Activated T-cell treated with anti-CD3 and anti-CD28 coated beads for 1 hour (primary cell): ENCODE measurements at regions not wholly inside any gene's neighbourhood (a gene's known extent, or its start where the extent isn't known, plus 50 kb on each side); places are given as distances from the start of the nearest gene placed in this dataset.

Source experiments
- DNase-seq: peaks from one replicate; pipeline ENCODE4 v3.0.0-alpha.2; 2020; ENCODE audit warnings: low read depth

DNA sequence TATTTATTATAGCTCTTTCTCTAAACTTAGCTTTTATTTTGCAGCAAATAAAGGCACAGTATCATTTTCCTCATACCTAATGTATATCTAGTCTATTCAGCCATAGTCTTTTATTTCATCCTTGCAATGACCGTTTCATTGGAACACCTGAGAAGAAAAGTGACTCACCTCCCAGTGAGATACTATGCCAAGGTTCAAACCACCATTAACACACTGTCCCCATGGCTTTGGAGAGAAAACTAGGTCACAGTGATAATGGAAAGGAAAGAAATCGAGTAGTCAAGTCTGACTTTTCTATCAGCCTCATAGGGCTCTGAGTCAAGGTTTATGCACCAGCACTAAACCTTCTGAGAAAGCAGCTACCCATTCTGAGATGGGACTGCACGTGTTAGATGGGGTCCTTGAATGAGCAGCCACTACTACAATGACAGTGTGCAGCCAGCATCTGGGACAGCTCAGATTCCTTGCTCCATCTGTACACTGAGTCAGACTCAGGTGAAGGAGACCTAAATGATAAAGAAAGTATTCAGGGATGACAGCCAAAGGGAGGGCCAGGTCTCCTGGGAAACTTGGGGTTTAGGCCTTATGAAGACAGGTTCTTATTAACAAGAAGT lies 971.1 kb upstream of the ACVR2A start:
- no peak for DNase-seq

DNA sequence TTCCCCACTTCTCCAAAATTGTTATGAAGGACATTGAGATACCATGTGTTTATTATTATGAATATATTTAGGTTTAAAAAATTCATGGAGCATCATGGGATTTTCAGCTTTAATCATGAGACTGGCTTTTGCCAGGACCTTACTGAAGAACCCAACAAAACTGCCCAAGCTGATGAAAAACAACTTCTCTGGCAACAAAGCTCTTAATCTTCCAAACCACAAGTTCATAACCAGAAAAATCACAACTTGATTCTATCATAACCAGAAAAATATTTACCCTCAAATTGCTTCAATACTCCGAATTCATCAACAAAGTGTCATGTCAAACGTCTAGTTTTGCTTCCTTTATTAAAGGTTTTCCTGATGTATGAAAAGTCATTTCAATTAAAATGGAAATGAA lies 971.8 kb upstream of the ACVR2A start:
- DNase-seq: no peak

DNA sequence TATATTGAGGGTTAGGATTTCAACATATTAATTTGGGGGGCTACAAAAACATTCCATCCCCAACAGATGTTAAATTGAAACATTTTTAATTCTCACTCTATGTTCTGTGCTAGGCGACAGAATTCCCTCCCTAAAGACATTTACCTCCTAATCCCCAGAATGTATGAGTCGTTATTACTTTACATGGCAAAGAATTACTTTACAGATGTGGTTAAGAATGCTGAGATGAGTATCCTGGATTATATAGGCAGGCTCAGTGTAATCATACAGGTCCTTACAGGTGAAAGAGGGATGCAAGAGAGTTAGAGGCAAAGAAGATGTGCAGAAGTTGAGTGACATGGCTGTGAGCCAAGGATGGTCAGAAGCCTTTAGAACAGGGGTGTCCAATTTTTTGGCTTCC lies 974.1 kb upstream of the ACVR2A start:
- DNase-seq: no peak

DNA sequence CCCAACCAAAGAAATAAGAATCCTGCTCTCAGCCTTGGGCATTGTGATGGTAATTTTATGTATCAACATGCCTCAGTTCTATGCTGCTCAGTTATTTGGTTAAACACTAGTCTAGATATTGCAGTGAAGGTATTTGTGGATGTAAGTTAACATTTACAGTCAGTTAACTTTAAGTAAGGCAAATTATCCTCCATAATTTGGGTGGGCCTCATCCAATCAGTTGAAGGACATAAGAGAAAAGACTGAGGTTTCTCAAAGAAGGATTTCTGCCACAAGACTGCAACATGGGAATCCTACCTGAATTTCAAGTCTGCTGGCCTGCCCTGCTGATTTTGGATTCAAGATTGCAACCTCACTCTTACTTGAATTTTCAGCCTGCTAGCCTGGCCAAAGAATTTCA lies 975.5 kb upstream of the ACVR2A start:
- DNase-seq: no peak

DNA sequence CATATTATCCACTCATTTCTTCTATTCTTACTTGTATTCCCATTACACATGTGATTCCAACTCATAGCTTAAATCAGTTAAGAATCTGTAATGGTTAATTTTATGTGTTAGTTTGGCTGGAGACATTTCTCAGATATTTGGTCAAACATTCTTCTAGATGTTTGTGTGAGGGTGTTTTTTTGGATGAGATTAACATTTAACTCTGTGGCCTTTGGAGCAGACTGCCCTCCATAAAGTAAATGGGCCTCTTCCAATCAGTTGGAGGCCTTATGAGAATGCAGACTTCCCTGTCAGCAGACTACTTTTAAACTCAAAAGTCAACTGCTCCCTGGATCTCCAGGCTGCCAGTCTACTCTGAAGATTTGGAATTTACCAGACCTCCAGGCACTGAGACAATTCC lies 976.8 kb upstream of the ACVR2A start:
- no peak for DNase-seq

DNA sequence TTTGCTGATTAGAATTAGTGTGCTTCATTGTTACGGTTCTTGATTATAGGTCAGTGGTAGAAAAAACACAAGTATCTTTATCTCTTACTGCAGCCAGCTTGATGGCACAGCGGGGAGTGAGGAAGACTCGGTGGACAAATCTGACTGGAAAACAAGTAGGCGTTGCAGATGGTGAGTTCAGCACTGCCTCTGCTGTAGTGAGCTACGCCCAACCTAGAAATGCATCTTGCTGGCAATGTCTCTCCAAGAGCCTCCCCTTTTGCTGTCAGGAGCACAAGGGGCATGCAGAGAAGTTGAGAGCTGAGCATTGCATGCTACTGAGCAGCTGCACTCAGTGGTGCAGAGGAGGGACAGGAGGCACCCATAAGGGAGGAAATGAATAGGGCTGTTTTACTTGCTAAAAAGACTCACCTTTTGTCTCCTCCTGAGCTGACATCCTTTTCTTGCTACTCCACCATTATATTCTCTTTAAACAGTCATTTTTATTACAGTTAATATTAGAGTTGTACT lies 977.3 kb upstream of the ACVR2A start:
- DNase-seq: no peak

DNA sequence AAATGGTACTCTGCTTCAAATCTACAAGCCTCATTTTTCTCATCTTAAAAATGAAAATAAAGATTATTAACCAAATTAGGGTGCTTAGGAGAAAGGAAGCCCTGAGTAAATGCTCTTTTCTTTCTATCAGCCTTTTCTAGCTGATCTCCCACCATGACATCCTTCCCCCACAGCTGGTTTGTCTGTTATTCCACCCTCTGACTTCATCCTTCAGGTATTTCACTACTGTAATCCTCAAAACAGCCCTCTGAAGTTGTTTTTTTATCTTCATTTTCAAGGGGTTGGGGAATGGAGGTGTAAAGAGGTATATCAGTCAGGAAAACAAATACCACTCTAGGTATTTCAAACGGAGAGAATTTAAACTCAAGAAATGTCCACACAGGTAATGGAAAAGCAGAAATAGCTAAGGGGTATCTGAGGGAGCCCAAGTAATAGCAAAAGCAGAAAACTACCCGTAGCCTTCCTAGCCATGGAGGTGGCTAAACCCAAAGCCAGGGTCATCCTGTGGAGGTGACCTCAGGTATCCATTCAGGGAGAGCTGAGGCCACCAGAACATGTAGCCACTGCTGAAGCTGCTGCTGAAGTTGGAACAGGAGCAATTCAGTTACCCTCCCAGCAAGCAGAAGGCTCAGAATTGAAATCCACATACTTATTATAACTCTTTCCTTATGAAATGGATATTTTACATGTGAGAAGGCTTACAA lies 990.9 kb upstream of the ACVR2A start:
- no peak for DNase-seq

DNA sequence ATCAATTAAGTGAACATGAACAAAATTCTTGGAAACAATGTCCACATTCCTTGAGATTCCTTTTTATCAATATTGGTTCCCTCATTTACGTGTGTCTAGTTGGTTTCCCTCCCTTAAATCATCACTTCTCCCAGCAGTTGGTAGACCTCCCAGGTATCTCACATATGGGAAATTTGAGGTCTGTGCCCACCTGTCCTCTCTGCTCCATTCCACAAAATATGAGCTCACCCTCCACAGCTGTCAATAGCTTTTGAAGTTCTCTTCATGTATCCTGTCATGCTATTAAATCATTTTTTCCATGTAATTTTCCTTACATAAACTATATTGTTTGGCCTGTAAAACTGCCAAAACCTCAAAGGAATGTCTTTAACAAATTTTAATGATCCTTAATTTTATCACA lies 992.2 kb upstream of the ACVR2A start:
- DNase-seq: no peak

DNA sequence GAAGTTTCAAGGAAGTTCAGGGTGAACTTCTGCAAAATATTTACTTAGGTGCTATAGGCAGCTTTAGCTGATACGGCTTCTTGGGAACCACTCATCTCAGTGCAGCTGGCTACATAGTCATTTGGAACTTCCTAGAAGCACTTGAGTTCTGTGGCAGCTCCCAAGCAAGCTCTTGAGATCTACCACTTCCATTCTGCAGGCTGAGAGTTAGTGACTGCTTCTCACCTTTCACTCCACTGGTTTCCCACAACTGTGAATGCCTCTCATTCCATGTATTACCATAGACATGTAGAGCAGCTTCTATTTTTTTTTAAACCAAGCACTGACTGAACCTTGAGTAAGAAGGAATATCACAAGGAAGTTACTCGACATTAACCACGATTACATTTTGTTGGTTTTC lies 994.1 kb upstream of the ACVR2A start:
- DNase-seq: no peak

DNA sequence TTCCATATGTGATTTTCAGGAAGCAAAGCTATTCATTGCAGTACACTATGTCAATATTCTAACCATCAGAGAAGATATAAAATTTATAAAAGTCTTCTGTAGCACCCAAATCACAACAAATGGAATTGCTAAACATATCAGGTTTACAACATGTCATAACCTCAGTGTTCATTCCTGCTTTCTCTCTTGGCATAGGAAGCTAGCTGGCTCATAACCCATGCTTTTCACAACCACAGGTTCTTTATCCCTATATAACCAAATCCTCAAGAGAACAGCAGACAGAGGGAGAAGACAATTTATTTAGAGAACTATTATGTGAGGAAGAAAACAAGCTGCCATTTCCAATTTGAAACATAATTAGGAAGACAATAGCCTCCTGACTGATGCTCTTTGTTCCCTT lies 997.0 kb upstream of the ACVR2A start:
- DNase-seq: no peak

DNA sequence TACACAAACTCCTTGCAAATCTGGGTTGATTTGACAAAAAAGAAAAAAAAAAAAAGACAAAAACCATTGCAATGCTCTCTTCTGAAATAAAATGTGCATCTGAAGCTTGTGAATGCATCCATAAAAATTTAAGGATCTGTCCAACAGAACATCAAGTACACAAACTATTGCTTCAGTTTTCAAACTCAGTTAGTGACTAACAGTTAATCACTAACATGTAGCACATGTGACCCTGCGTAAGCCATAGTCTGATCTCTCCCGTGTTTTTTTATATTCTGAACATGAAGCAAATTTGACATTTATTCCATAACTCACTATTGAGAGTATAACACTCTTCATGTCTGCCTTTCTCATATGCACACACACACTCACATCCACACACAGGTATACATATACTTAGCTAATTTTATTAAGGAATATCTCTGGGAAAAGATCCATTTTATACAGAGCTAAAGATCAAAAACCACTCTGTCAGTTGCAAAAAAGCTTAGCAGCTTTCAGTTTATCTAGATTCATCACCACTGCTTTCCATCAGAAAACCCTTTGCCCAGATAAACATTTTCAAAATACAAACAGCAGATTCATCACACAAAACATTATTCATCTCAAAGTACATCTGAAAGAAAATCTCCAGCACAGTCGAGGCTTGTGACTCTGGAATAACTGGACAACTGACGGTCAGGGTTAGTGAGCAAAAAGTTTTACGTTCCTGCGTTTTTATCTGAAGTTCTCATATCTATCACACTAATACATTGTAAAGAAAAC lies 1000.4 kb upstream of the ACVR2A start:
- DNase-seq: no peak

DNA sequence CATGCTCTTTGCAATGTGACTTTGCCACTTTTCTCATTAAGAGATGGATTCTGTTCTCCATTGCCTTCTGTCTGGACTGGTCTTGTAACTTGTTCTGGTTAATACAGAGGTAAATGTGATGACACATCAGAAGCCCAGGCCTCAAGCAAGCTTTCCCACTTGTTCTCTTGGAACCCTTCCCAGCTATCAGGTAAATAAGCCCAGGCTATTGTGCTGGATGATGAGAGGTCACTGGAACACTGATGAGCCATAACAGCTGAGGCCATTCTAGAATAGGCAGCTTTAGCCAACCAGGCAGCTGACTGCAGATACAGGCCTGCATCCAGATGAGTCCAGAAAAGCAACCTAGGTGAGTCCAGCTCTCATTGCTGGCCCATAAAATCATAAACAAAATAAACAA lies 1007.0 kb upstream of the ACVR2A start:
- no peak for DNase-seq

DNA sequence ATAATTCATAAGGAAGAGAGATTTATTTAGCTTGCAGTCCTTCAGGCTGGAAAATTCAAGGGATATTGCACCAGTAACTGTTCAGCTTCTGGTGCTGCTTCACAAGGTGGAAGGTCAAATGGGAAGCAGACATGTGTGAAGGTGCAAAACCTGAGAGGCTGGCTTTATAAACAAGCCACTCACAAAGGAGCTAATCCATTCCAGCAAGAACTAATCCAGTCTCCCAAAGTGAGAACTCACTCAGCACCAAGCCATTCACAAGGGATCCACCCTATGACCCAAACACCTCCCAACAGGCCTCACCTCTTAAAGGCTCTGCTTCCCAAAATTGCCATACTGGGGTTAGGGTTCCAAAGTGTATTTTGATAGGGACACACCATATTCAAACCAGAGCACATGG lies 1018.4 kb upstream of the ACVR2A start:
- DNase-seq: no peak

DNA sequence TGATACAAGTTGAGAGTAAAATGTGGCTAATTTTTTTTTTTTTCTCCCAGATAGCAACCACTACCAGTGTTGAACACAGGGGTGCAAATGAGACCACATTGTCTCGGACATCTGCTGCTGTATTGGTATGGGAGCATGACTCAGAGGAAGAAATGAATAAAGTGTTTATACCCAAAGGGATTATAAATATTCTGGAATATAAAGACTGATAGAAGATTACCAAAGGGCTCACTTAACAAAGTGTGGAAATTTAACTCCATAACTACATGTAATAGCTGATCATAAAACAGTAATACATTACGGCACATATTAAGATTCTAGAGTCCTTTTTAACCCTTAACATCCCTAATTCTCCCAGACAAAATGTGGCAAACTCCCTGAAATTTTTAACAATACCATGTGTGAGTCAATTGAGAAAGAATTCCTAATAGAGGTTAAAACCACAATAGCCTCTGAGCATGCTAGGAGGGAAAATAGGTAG lies 1023.0 kb upstream of the ACVR2A start:
- no peak for DNase-seq

DNA sequence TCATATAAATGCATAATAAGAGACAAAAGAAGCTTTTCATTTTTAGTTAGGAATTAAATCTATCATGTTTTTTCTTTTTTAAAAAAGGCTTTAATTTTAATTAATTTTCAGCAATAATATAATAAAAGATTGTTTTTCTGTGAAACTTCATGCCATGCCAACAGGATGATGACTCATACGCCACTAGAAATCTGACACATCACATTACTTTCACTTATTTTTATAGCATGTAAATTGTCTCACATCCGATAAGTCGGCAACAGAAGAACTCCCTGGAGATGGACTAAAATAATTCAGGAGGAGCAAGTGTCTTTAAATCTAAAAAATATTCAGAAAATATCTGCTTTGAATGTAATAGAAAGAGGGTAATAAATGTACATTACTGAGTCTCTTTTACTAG lies 1024.2 kb upstream of the ACVR2A start:
- no peak for DNase-seq

DNA sequence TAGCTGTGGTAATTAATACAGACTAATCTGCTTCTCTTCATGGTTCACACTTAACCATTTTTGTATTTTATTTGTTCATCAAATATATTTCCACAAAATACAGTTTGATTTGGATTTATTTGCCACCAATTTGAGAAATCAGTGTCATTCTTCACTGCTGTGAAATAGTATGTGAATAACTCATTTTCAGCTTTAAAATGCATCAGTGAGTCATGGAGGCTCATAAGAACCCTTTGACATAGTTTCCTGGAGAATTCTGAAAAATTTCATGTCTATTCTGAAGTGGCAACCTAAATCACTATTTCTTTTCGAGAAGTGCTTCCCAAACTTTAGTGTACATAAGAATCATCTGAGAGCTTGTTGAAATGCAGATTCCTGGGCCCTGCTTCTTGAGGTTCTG lies 1026.7 kb upstream of the ACVR2A start:
- DNase-seq: no peak

DNA sequence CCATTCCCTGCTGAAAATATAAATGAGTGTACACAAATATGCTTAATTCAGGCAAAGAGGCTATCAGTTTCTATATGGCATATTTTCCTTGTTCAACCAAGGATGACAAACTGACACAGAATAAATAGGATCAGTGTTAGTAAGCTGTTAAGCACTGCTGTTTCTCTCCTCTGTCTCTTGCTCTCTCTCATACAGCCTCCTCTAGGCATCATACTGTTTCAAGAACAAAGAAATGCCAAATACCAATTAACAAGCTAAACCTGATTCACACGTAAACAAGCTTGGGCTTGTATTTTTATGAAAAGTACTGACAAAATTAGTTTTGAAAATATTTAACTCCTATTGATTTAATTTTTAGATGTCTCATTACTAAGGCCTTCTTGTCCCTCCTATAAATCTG lies 1027.2 kb upstream of the ACVR2A start:
- DNase-seq: no peak

DNA sequence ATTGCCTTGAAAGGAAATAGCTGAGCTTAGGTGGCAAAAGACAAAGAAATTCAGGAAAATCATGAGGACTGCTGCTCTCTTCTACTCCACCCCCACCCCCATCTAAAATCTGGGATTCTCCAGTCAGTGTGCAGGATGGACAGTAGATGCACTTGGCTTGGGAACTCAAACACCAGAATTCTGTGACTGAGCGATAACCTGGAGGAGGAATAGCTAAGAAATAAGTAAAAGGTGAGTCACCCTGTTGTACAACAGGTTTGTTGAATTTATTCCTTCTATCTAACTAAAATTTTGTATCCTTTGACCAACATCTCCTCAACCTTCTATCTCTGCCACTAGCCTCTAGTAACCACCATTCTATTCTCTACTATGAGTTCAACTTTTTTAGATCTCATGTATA lies 1029.9 kb upstream of the ACVR2A start:
- no peak for DNase-seq

DNA sequence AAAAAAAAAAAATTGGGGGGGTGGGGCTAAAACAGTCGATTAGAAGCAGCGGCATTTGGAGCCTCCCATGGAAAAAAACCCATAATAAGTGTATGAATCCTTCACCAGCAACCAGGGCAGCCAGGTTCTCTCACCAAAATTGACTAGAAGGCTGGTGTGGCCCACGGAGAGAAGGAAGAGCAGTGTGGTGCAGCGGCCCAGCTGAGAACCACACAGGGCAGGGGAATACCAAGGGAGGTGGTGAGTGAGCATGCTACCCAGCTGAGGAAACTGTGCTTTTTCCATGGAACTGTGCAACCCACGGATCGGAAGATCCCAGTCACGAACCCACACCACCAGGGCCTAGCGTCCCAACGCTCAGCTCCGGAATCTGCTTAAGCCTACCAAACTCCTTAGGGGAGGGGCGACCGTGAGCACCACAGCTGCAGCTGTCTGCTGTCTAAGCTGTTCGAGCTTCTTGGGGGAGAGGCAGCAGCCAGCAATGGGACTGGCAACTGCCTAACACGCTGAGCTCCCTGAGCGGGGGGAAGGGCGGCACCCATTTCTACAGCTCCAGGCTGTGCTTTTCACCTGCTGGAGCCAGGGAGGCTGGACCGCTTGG lies 1037.2 kb upstream of the ACVR2A start:
- no peak for DNase-seq

DNA sequence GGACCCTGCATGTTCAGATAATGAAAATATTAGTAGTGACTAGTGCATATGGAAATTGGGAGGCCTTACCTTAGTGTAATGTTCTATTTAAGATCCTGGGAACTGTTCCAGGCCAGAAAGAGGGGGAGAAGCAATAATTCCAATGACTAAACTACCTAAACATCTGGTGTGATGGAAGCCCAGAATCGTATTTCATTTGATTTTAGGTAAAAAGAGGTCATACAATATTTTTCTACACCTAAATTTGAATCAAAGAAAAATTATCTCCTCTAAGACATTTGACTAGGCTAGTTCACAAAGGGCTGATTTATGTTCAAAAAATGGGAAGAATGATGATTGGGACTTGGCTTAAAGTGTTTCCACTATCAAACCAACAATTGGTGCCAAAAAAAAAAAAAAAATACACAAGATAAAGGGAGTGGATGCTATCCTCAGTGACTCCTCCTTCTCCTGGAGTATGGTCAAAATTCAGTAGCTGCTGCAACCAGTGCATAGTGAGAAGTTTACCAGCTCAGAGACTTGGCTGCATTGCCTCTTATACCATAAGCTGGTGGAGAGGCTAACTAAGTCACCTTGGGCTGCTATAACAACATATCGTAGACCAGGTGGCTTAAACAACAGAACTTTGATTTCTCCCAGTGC lies 1038.3 kb upstream of the ACVR2A start:
- DNase-seq: no peak

DNA sequence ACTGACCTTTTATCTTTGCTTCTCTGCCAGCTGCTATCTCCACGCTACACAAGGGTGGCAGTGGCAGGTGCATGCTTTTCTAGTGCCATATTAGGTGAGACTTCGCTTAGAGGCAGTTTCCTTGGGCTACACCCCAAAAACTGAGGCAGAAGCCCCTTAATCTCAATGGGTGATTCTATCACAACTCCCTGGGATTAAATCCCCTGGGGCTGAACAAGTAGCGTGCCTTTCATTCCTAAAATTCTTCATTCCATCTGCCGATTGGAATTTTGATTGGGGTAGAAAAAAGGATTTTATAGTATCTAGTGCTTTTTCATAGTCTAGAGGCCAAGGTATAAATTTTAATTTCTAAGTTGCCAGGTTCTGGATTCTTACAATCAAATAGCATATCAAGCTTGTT lies 1040.5 kb upstream of the ACVR2A start:
- DNase-seq: no peak

DNA sequence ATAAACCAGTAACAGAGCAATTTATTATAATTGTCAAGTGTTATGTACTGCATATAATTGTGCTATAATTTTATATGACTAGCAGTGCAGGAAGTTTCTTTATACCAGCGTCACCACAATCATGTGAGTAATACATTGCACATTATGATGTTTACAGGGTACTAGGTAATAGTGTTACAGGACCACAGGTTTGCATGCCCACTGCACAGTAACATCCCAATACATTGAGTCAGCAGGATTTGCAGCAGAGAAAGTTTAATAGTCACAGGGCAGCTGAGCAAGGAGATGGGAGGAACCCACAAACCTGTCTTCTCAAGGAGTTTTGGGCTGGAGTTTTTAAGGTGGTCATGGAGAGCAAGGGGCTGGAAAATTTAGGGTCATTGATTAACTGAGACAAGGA lies 1042.9 kb upstream of the ACVR2A start:
- no peak for DNase-seq
